ENCODE measurements at regions not wholly inside any gene's neighbourhood (a gene's known extent, or its start where the extent isn't known, plus 50 kb on each side); places are given as distances from the start of the nearest gene placed in this dataset.

- Histone ChIP-seq H3K4me3 (no peak overlapping the region), H3K9me3 (no peaks in the 10 kb centered on the region), H3K4me1 (no peaks in the 10 kb centered on the region), H3K27me3 (no peaks in the 10 kb centered on the region), H3K27ac (no peak overlapping the region), H3K36me3 (no peaks in the 10 kb centered on the region)
- 67 to 83% methylated on average over 2 of the region's 2 CpGs for WGBS, 2 donors
- no peak for DNase-seq
- TF ChIP-seq POLR2A (IDR thresholded peaks at IDR 0.05) (no peak), CTCF (IDR thresholded peaks at IDR 0.05) (no peak), POLR2AphosphoS5 (IDR thresholded peaks at IDR 0.05) (no peak), EP300 (IDR thresholded peaks at IDR 0.05) (no peak)
- intact Hi-C loops (cut with DNase I), result no loop called here
Measured at GRCh38 chr5:125848751-125849150, 574.5 kb upstream of the GRAMD2B start.

GRCh38 chr5:125856949-125857348 lies 566.3 kb upstream of the GRAMD2B start:
- no peak for TF ChIP-seq CTCF (IDR thresholded peaks at IDR 0.05)
- TF ChIP-seq EP300 (IDR thresholded peaks at IDR 0.05), result no peak
- no peak for TF ChIP-seq POLR2A (IDR thresholded peaks at IDR 0.05)
- TF ChIP-seq POLR2AphosphoS5 (IDR thresholded peaks at IDR 0.05), result no peak
- intact Hi-C loops (cut with DNase I), result no loop called here
- Histone ChIP-seq H3K27me3 (no peaks in the 10 kb centered on the region), H3K27ac (no peak overlapping the region), H3K9me3 (no peaks in the 10 kb centered on the region), H3K4me3 (no peak overlapping the region), H3K36me3 (no peaks in the 10 kb centered on the region), H3K4me1 (no peaks in the 10 kb centered on the region)
- DNase-seq, result no peak
- 50 to 55% methylated on average over 3 of the region's 3 CpGs for WGBS, 2 donors

- Histone ChIP-seq H3K4me3 (no peak overlapping the region), H3K36me3 (no peaks in the 10 kb centered on the region), H3K27ac (no peak overlapping the region), H3K4me1 (no peaks in the 10 kb centered on the region), H3K9me3 (no peaks in the 10 kb centered on the region), H3K27me3 (no peaks in the 10 kb centered on the region)
- WGBS, 2 donors, result 85 to 94% methylated on average over 2 of the region's 2 CpGs
- TF ChIP-seq POLR2AphosphoS5 (IDR thresholded peaks at IDR 0.05) (no peak), POLR2A (IDR thresholded peaks at IDR 0.05) (no peak), EP300 (IDR thresholded peaks at IDR 0.05) (no peak), CTCF (IDR thresholded peaks at IDR 0.05) (no peak)
- no peak for DNase-seq
- intact Hi-C loops (cut with DNase I), result no loop called here
Measured at GRCh38 chr5:125863579-125863978, 559.6 kb upstream of the GRAMD2B start.

- Histone ChIP-seq H3K36me3 (no peaks in the 10 kb centered on the region), H3K27me3 (no peaks in the 10 kb centered on the region), H3K27ac (no peak overlapping the region), H3K9me3 (no peaks in the 10 kb centered on the region), H3K4me3 (no peak overlapping the region), H3K4me1 (no peaks in the 10 kb centered on the region)
- no peak for DNase-seq
- no peak for TF ChIP-seq CTCF (IDR thresholded peaks at IDR 0.05)
- TF ChIP-seq EP300 (IDR thresholded peaks at IDR 0.05), result no peak
- TF ChIP-seq POLR2AphosphoS5 (IDR thresholded peaks at IDR 0.05), result no peak
- no peak for TF ChIP-seq POLR2A (IDR thresholded peaks at IDR 0.05)
- intact Hi-C loops (cut with DNase I), result no loop called here
- 42% methylated on average over 4 of the region's 4 CpGs for WGBS, 2 donors
Measured at GRCh38 chr5:125865166-125865815, 557.9 kb upstream of the GRAMD2B start.

- H3K4me1 ChIP-seq, result no peaks in the 10 kb centered on the region
- H3K27ac ChIP-seq, result no peak overlapping the region
- H3K36me3 ChIP-seq, result no peaks in the 10 kb centered on the region
- H3K27me3 ChIP-seq, result no peaks in the 10 kb centered on the region
- no peak for DNase-seq
- 97 to 98% methylated on average over 1 of the region's 1 CpG for whole genome bisulfite sequencing, 2 donors
- H3K9me3 ChIP-seq, result no peaks in the 10 kb centered on the region
- TF ChIP-seq POLR2A (IDR thresholded peaks at IDR 0.05) (no peak), EP300 (IDR thresholded peaks at IDR 0.05) (no peak), CTCF (IDR thresholded peaks at IDR 0.05) (no peak), POLR2AphosphoS5 (IDR thresholded peaks at IDR 0.05) (no peak)
- intact Hi-C loops (cut with DNase I), result no loop called here
- no peak overlapping the region for H3K4me3 ChIP-seq
Measured at GRCh38 chr5:125868036-125868435, 555.2 kb upstream of the GRAMD2B start.

All from sigmoid colon (tissue), 6 donors.